ENCODE measurements at regions not wholly inside any gene's neighbourhood (a gene's known extent, or its start where the extent isn't known, plus 50 kb on each side); places are given as distances from the start of the nearest gene placed in this dataset.
"Not testable (repeated sequence)": the region's sequence is repeated elsewhere in the genome, so short reads cannot be mapped to it uniquely, and the experiment has no call there.

DNA sequence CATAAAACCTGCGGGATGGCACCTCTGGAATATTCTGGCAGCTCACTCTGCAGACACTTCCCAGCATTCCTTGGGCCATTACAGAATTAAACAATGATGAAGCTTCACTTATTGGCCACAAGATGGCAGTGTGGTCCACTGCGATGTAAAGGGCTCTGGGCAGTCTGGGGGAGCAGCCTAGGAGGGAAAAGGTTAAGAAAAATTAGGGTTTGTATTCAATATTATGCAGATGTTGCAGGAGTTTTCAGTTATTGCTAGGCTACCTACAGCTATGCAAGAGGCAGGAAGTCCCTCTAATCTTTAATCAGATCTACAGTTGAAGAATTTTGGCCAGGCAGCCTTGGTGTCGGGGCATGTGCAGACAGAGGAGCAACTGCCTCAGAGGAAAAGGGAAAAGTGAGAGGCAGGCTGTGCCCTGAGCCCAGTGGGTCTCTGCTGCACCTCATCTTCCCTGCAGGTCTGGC, 233.2 kb upstream of the PRSS1 start:
- peak; percentile 57 for DNase-seq (ENCODE audit: extremely low spot score)
- ChIA-PET CTCF (interaction anchor here (0.6 to 3.1 kb wide), 30 partner anchors 8 to 365 kb away, joined by 3 to 31 read pairs (median 4); partner anchors contain the start of gene PRSS2), POLR2A (no interaction called here)
- TF ChIP-seq, protein P1, sequence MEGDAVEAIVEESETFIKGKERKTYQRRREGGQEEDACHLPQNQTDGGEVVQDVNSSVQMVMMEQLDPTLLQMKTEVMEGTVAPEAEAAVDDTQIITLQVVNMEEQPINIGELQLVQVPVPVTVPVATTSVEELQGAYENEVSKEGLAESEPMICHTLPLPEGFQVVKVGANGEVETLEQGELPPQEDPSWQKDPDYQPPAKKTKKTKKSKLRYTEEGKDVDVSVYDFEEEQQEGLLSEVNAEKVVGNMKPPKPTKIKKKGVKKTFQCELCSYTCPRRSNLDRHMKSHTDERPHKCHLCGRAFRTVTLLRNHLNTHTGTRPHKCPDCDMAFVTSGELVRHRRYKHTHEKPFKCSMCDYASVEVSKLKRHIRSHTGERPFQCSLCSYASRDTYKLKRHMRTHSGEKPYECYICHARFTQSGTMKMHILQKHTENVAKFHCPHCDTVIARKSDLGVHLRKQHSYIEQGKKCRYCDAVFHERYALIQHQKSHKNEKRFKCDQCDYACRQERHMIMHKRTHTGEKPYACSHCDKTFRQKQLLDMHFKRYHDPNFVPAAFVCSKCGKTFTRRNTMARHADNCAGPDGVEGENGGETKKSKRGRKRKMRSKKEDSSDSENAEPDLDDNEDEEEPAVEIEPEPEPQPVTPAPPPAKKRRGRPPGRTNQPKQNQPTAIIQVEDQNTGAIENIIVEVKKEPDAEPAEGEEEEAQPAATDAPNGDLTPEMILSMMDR (IDR thresholded peaks at IDR 0.05; ENCODE audit: control extremely low read depth, extremely low read depth, low read depth, missing control alignments) = peak; percentile 79

DNA sequence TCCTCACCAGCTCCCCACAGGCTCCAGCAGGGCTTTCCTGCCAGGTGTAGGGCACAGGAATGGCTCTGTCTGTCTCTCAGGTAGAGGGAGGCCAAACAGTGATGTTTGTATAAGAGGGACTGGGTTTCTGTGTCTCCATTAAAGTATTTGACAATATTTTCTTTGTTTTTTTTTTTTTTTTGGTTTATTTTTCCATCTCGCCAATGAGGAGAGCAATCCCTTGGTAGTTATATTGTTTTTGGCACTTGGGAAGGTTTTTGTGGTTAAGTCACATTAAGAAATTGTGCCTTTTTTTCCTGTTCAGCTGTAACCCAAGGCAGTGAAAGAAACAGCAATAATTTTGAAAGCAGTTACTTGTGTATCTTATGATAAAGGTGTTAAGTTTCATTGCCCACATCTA, 234.6 kb upstream of the PRSS1 start:
- CTCF ChIA-PET = interaction anchor here (0.8 to 1.9 kb wide), 3 partner anchors 17 to 71 kb away, joined by 4 to 6 read pairs (median 6); no protein-coding TSS in a partner anchor
- POLR2A ChIA-PET; DNase-seq (ENCODE audit: extremely low spot score): not testable (repeated sequence)

DNA sequence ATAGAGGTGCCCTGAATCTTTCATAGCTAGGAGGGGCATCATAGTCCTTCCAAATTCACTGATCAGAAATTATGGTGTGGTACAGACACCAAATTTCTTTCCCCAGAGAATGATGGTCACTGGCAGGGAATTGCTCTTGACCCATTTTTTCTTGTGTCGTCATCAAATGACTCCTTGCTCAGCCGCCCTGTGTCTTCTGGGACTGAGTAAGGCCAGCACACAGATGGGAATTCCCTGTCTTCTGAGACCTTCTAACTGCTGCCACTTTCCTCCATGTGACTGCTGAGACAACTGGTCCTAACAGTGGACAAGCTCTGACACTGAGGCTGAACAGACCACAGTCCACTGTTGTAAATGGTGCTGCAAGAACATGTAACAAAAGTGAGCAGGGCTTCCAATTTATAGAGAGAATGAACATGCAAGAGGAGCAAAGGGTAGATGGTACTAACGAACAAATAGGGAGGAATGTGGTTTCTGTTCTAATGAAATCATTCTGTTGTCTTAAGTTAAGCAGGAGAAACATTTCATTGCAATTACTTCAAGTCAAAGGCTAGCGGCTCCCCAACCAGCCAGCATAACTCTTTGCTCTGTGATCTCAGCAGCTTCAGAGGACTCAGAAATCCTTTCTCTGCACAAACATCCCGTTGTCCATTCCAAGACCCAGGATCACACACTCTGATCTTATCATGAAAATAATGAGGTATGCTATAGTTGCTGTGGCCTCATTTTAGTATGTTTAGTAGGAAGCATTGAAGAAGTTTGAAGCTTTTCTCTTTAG, 235.9 kb upstream of the PRSS1 start:
- ChIA-PET POLR2A (no interaction called here), CTCF (interaction anchor here (0.9 to 1.9 kb wide), 4 partner anchors 16 to 72 kb away, joined by 3 to 6 read pairs (median 4); no protein-coding TSS in a partner anchor)
- no peak for DNase-seq (ENCODE audit: extremely low spot score)
- TF ChIP-seq, protein P1 (IDR thresholded peaks at IDR 0.05; ENCODE audit: control extremely low read depth, extremely low read depth, low read depth, missing control alignments) = no peak

DNA sequence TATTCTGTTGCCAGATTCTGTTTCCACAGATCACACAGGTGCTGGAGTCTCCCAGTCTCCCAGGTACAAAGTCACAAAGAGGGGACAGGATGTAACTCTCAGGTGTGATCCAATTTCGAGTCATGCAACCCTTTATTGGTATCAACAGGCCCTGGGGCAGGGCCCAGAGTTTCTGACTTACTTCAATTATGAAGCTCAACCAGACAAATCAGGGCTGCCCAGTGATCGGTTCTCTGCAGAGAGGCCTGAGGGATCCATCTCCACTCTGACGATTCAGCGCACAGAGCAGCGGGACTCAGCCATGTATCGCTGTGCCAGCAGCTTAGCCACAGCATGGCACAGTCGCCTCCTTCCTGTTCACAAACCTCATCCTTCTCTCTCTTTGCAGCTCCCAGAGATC, 237.5 kb upstream of the PRSS1 start:
- DNase-seq (ENCODE audit: extremely low spot score) = no peak
- CTCF ChIA-PET = interaction anchor here (2.5 kb wide), 1 partner anchor 15 kb away, joined by 9 read pairs; no protein-coding TSS in a partner anchor
- POLR2A ChIA-PET = no interaction called here
- TF ChIP-seq, protein P1 (IDR thresholded peaks at IDR 0.05; ENCODE audit: control extremely low read depth, extremely low read depth, low read depth, missing control alignments) = no peak

DNA sequence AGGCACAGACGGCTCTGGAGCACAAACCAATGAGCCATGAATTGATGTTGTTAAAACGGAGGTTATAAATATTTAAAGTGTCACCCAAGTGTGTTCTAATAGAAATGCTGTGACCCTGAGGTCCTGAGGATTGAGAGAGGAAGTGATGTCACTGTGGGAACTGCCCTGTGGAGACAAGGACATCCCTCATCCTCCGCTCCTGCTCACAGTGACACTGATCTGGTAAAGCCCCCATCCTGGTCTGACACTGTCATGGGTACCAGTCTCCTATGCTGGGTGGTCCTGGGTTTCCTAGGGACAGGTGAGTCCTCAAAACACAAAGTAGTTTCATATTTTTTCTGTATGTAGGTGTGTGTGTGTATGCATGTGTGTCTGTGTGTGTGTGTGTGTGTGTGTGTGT, 237.9 kb upstream of the PRSS1 start:
- no peak for DNase-seq (ENCODE audit: extremely low spot score)
- CTCF ChIA-PET = interaction anchor here (1.3 to 2.5 kb wide), 2 partner anchors 14 to 23 kb away, joined by 3 to 9 read pairs; no protein-coding TSS in a partner anchor
- POLR2A ChIA-PET = no interaction called here
- TF ChIP-seq, protein P1 (IDR thresholded peaks at IDR 0.05; ENCODE audit: control extremely low read depth, extremely low read depth, low read depth, missing control alignments) = no peak

DNA sequence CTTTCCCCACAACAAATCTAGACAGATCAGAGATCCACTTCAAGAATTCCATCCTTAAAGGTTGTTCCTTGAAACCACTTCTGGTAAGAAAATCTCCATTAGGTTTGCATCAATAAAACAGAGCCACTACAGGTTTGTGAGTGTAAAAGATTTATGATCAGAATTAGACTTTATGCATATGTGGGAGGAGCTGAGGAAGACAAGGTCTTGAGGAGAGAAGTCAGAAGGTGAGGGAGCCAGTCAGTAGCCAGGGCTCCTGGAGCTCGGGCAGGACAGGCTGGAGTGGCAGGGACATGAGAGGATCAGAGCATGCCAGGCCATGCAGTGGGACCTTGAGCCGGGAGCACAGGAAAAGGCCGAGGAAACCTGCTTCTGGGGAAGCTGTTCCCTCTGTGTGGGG, 240.0 kb upstream of the PRSS1 start:
- CTCF ChIA-PET; POLR2A ChIA-PET; DNase-seq (ENCODE audit: extremely low spot score): not testable (repeated sequence)

DNA sequence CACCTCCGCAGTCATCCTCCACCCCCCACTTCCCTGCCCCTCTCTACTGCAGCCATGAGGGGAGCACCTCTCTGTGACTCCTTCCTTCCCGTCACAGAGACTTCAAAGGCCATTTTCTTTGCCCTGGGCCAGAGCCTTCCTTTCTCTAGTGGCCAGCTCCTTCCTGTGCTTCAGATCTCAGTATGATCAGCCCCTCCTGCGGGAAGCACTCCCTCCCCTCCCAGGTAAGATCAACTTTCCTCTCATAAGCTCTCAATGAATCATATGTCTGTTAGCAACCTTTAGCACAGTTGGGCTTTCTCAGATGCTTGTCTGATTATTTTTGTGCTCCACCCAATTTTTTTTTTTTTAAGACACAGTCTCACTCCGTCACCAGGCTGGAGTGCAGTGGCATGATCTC, 241.0 kb upstream of the PRSS1 start:
- TF ChIP-seq, protein P1 (IDR thresholded peaks at IDR 0.05; ENCODE audit: control extremely low read depth, extremely low read depth, low read depth, missing control alignments) = no peak
- DNase-seq (ENCODE audit: extremely low spot score) = no peak
- CTCF ChIA-PET = interaction anchor here (0.9 to 2.8 kb wide), 3 partner anchors 10 to 25 kb away, joined by 3 to 18 read pairs (median 3); no protein-coding TSS in a partner anchor
- POLR2A ChIA-PET = no interaction called here
